SK-N-SH (cell line): ENCODE measurements at regions not wholly inside any gene's neighbourhood (a gene's known extent, or its start where the extent isn't known, plus 50 kb on each side); places are given as distances from the start of the nearest gene placed in this dataset.

Experiments
- CTCF ChIA-PET: fragments of 300-600, 350-600 bp; formaldehyde crosslinking; extraction: SDS; loops from one replicate; lab custom pipeline; 2021; lab: Yijun Ruan, JAX
- POLR2A ChIA-PET: fragments of 350-600 bp; sonication (Branson Sonifier 250); formaldehyde crosslinking; extraction: SDS; loops from one replicate; lab custom pipeline; 2020; ENCODE audit warnings: antibody characterized with exemption, inconsistent platforms; lab: Yijun Ruan, JAX
- DNase-seq: peaks from one replicate; pipeline ENCODE4 v3.0.0; 2012
- H2AFZ ChIP-seq: fragments of 200-600 bp; sonication (generic); 2 replicates; pipeline ENCODE4 v1.8.1; 2016; ENCODE audit warnings: antibody characterized with exemption, mild to moderate bottlenecking, low read depth
- H3F3A ChIP-seq: fragments of 200-600 bp; sonication (generic); replicated peaks from 2 replicates; pipeline ENCODE3; 2016; ENCODE audit warnings: antibody characterized with exemption, mild to moderate bottlenecking; ENCODE audit not compliant: insufficient read depth
- H3K27ac ChIP-seq, 2 experiments: fragments of 200-500 bp in 1 of 2; fragments of 200-600 bp in 1 of 2; sonication (Bioruptor generic) in 1 of 2; sonication (generic), shearing (Covaris generic) in 1 of 2; 2 replicates each; pipeline versions ENCODE4 v1.5.1 to v1.6.1; 2014 to 2016; ENCODE audit warnings: low read depth in 2 of 2, inconsistent platforms in 1 of 2, low read length in 1 of 2, mild to moderate bottlenecking in 1 of 2, mixed read lengths in 1 of 2
- H3K27me3 ChIP-seq: fragments of 200-600 bp; sonication (generic), shearing (Covaris generic); 2 replicates; pipeline ENCODE4 v1.6.1; 2016; ENCODE audit warnings: mixed run types; ENCODE audit not compliant: insufficient read depth
- H3K36me3 ChIP-seq, 2 experiments: fragments of 200-500 bp in 1 of 2; fragments of 200-600 bp in 1 of 2; sonication (Bioruptor generic) in 1 of 2; sonication (generic) in 1 of 2; replicated peaks in 1 of 2; 2 replicates each; pipeline versions ENCODE3 to v1.5.1; 2014 to 2016; ENCODE audit warnings: low read length in 1 of 2, mild to moderate bottlenecking in 1 of 2; ENCODE audit not compliant: insufficient read depth in 2 of 2, control insufficient read depth in 1 of 2
- H3K4me1 ChIP-seq, 2 experiments: fragments of 200-500 bp in 1 of 2; fragments of 200-600 bp in 1 of 2; sonication (Bioruptor generic) in 1 of 2; sonication (generic), shearing (Covaris generic) in 1 of 2; 2 replicates each; pipeline versions ENCODE4 v1.5.1 to v1.6.1; 2014 to 2016; ENCODE audit warnings: low read depth in 1 of 2, low read length in 1 of 2, mixed run types in 1 of 2; ENCODE audit not compliant: insufficient read depth in 2 of 2, control insufficient read depth in 1 of 2
- H3K4me2 ChIP-seq: fragments of 200-600 bp; sonication (generic), shearing (Covaris generic); 2 replicates; pipeline ENCODE4 v1.6.1; 2017; ENCODE audit warnings: mixed run types
- H3K4me3 ChIP-seq, 2 experiments: fragments of 200-500 bp in 1 of 2; fragments of 200-600 bp in 1 of 2; sonication (Bioruptor generic) in 1 of 2; sonication (generic), shearing (Covaris generic) in 1 of 2; 2 replicates each; pipeline versions ENCODE4 v1.5.1 to v1.8.1; 2014 to 2016; ENCODE audit warnings: low read depth in 2 of 2, inconsistent platforms in 1 of 2, low read length in 1 of 2, mild to moderate bottlenecking in 1 of 2, mixed read lengths in 1 of 2, moderate library complexity in 1 of 2
- H3K79me2 ChIP-seq: fragments of 200-600 bp; sonication (generic); 2 replicates; pipeline ENCODE4 v1.8.1; 2017; ENCODE audit warnings: mild to moderate bottlenecking; ENCODE audit not compliant: insufficient read depth
- H3K9ac ChIP-seq: fragments of 200-600 bp; sonication (generic); 2 replicates; pipeline ENCODE4 v1.6.1; 2017; ENCODE audit warnings: mixed run types
- H3K9me2 ChIP-seq: fragments of 200-600 bp; sonication (generic); 2 replicates; pipeline ENCODE4 v1.6.1; 2017; ENCODE audit warnings: mixed run types
- H3K9me3 ChIP-seq: fragments of 200-600 bp; sonication (generic); 2 replicates; pipeline ENCODE4 v1.6.1; 2017; ENCODE audit warnings: mixed run types, mild to moderate bottlenecking, moderate library complexity
- H4K20me1 ChIP-seq: fragments of 200-600 bp; sonication (generic); 2 replicates; pipeline ENCODE4 v1.6.1; 2017; ENCODE audit warnings: mild to moderate bottlenecking, mixed run types; ENCODE audit not compliant: insufficient read depth
- CTCF ChIP-seq: fragments of 200-600 bp; sonication (generic); IDR thresholded peaks from 2 replicates; pipeline ENCODE4 v1.6.1; 2017; ENCODE audit warnings: antibody characterized with exemption, mild to moderate bottlenecking, moderate library complexity
- EP300 ChIP-seq, 2 experiments: IDR thresholded peaks; 2 replicates each; pipeline versions ENCODE4 v1.4.0 to v1.6.1; 2012; ENCODE audit warnings: borderline replicate concordance in 1 of 2, low read depth in 1 of 2, low read length in 1 of 2
- FOSL2 ChIP-seq: IDR thresholded peaks from 2 replicates; pipeline ENCODE4 v1.4.0; 2012; ENCODE audit warnings: low read depth, mild to moderate bottlenecking, moderate library complexity, borderline replicate concordance
- NFIC ChIP-seq: IDR thresholded peaks from 2 replicates; pipeline ENCODE4 v1.4.0; 2012; ENCODE audit warnings: borderline replicate concordance
- RXRA ChIP-seq: IDR thresholded peaks from 2 replicates; pipeline ENCODE4 v1.4.0; 2012; ENCODE audit warnings: low read depth, mild to moderate bottlenecking, borderline replicate concordance
- SIN3A ChIP-seq: IDR thresholded peaks from 2 replicates; pipeline ENCODE4 v1.6.1; 2012; ENCODE audit warnings: low read depth, mild to moderate bottlenecking, low read length, moderate library complexity, borderline replicate concordance
- TCF12 ChIP-seq: IDR thresholded peaks from 2 replicates; pipeline ENCODE4 v1.4.0; 2012
- USF2 ChIP-seq: fragments of 150-350 bp; IDR thresholded peaks from 2 replicates; pipeline ENCODE4 v1.6.1; 2017; ENCODE audit warnings: antibody characterized with exemption, low read length, low read depth, borderline replicate concordance
- WGBS: methylation state at CpG from one replicate; pipeline ENCODE4 v1.1.6; 2017; ENCODE audit warnings: low lambda C conversion rate; 5-methylcytosine and 5-hydroxymethylcytosine counted together

GRCh38 chr1:195740862-195741261 is 867.4 kb downstream of the KCNT2 start:
- Histone ChIP-seq H3K27me3 (no peaks in the 10 kb centered on the region), H3F3A (peaks cover 10% of the 10 kb centered on the region), H3K36me3 (no peaks in the 10 kb centered on the region), H3K9me3 (no peaks in the 10 kb centered on the region), H4K20me1 (no peaks in the 10 kb centered on the region), H3K4me1 (no peaks in the 10 kb centered on the region; a peak in 1 of 4 replicates), H2AFZ (no peak overlapping the region), H3K4me2 (no peak overlapping the region), H3K79me2 (no peaks in the 10 kb centered on the region), H3K4me3 (no peak overlapping the region), H3K27ac (no peak overlapping the region)
- 33% methylated on average over 1 of the region's 1 CpG for WGBS
- no peak for DNase-seq
- POLR2A ChIA-PET, result no interaction called here
- CTCF ChIA-PET, result no interaction called here
- TF ChIP-seq CTCF (no peak), SIN3A (no peak), EP300 (IDR thresholded peaks at IDR 0.05; ENCODE audit: borderline replicate concordance in 1 of 2, low read depth in 1 of 2, low read length in 1 of 2) (peak in 1 of 2 experiments; percentile 13; a peak in 1 of 4 replicates), USF2 (no peak), FOSL2 (peak; percentile 26; the same call in 1 of the 2 replicates), TCF12 (peak; percentile 17; the same call in 1 of the 2 replicates)
- TF ChIP-seq, all 33 proteins: peak for 3
- H3K9me2 ChIP-seq, result no peaks in the 10 kb centered on the region
- H3K9ac ChIP-seq, result no peak overlapping the region

GRCh38 chr1:195738966-195739650 is 869.1 kb downstream of the KCNT2 start:
- H3K9me2 ChIP-seq, result no peaks in the 10 kb centered on the region
- peak overlapping the region; percentile 19; the same call in 1 of the 2 replicates for H2AFZ ChIP-seq
- no peaks in the 10 kb centered on the region for H3K36me3 ChIP-seq
- H3K4me2 ChIP-seq, result no peak overlapping the region
- POLR2A ChIA-PET, result no interaction called here
- H3K4me1 ChIP-seq, result no peaks in the 10 kb centered on the region; a peak in 1 of 4 replicates
- 36% methylated on average over 3 of the region's 3 CpGs for WGBS
- H3K27me3 ChIP-seq, result no peaks in the 10 kb centered on the region
- no peaks in the 10 kb centered on the region for H3K79me2 ChIP-seq
- peak overlapping the region in 1 of 2 experiments; percentile 32; a peak in 1 of 4 replicates for H3K27ac ChIP-seq
- no peak for DNase-seq
- no peak for TF ChIP-seq RXRA
- TF ChIP-seq NFIC, result 0 out of 2 replicates have a peak, but pooled peaks have one; percentile 11
- no peaks in the 10 kb centered on the region for H4K20me1 ChIP-seq
- peaks cover 5% of the 10 kb centered on the region for H3F3A ChIP-seq
- no peak overlapping the region for H3K9ac ChIP-seq
- CTCF ChIA-PET, result no interaction called here
- H3K9me3 ChIP-seq, result no peaks in the 10 kb centered on the region
- no peak overlapping the region for H3K4me3 ChIP-seq
